DOHH2 (cell line): ENCODE measurements at regions not wholly inside any gene's neighbourhood (a gene's known extent, or its start where the extent isn't known, plus 50 kb on each side); places are given as distances from the start of the nearest gene placed in this dataset.

Experiments
- EZH2phosphoT487 ChIP-seq: fragments of 200-600 bp; sonication (generic); IDR thresholded peaks from 2 replicates; pipeline ENCODE4 v1.6.1; 2017; ENCODE audit warnings: borderline replicate concordance, mild to moderate bottlenecking, antibody characterized with exemption, low read length, moderate library complexity, mixed read lengths
- TF ChIP-seq, protein P1 (sequence below): fragments of 200-600 bp; sonication (generic); IDR thresholded peaks from one replicate; pipeline ENCODE4 v1.5.1; 2014; ENCODE audit warnings: antibody characterized with exemption, mild to moderate bottlenecking, low read depth, low read length; ENCODE audit not compliant: poor library complexity, severe bottlenecking

DNA sequence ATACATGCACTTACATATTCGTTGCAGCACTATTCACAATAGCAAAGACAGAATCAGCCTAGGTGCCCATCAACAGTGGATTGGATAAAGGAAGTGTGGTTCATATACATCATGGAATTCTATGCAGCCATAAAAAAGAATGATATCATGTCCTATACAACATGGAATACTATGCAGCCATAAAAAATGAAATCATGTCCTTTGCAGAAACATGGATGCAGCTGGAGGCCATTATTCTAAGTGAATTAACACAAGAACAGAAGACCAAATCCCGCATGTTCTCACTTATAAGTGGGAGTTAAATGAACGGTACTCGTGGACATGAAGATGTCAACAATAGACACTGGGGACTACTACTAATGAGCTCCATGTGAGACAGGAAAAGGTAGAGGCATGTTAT, 288.1 kb upstream of the TFPI start:
- TF ChIP-seq, protein P1, sequence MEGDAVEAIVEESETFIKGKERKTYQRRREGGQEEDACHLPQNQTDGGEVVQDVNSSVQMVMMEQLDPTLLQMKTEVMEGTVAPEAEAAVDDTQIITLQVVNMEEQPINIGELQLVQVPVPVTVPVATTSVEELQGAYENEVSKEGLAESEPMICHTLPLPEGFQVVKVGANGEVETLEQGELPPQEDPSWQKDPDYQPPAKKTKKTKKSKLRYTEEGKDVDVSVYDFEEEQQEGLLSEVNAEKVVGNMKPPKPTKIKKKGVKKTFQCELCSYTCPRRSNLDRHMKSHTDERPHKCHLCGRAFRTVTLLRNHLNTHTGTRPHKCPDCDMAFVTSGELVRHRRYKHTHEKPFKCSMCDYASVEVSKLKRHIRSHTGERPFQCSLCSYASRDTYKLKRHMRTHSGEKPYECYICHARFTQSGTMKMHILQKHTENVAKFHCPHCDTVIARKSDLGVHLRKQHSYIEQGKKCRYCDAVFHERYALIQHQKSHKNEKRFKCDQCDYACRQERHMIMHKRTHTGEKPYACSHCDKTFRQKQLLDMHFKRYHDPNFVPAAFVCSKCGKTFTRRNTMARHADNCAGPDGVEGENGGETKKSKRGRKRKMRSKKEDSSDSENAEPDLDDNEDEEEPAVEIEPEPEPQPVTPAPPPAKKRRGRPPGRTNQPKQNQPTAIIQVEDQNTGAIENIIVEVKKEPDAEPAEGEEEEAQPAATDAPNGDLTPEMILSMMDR: no peak
- TF ChIP-seq EZH2phosphoT487: no peak
